NCI-H2196 treated with DMSO at 0.1 percent for 48 hours (cell line): ENCODE measurements at regions not wholly inside any gene's neighbourhood (a gene's known extent, or its start where the extent isn't known, plus 50 kb on each side); places are given as distances from the start of the nearest gene placed in this dataset.
"Not testable (repeated sequence)": the region's sequence is repeated elsewhere in the genome, so short reads cannot be mapped to it uniquely, and the experiment has no call there.

Experiments
- DNase-seq: peaks from one replicate; lab custom pipeline; 2025; ENCODE audit not compliant: unreplicated experiment; lab: John Stamatoyannopoulos, UW

- DNase-seq = peak; percentile 28
These were observed 465.9 kb upstream of the ERCC4 start for GRCh38 chr16:13453938-13454553.

DNA sequence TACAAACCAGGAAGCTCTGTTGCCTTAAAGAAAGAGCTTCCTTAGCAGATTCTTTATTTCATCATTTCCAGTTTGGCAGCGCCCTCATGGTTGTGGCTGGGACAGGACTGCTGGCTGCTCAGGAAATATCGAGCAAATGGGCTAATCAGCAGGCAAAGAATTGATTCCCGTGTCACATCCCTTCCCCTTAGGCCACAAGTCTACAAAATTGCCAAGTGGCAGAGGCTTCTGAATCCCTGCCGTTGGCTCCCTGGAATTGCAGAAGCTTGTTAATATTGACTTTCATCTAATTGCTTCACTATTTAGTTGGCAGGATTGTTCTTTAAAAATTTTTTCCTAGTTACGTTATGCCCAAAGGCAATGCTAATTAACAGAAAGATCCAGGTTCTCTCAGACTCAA lies 456.3 kb upstream of the ERCC4 start:
- DNase-seq = no peak

DNA sequence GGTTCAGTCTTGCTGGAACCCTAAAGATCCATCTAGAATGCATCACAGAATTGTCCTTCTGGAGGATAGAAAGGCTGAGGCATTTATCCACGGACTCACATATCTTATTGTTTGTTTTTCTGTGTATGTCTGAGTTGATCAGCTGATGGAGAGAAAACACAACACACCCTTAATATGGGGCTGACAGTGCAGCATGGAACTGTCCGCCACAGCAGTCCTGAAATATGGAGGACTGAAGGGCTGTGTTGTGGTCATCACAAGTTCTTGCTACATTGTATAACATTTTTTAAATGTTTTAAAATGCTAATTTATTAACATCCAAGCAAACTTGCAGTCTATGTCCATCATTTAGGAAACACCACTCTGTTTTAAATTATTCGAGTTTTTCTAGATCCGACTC lies 448.9 kb upstream of the ERCC4 start:
- no peak for DNase-seq

GRCh38 chr16:13478991-13479390 lies 441.0 kb upstream of the ERCC4 start:
- no peak for DNase-seq

DNA sequence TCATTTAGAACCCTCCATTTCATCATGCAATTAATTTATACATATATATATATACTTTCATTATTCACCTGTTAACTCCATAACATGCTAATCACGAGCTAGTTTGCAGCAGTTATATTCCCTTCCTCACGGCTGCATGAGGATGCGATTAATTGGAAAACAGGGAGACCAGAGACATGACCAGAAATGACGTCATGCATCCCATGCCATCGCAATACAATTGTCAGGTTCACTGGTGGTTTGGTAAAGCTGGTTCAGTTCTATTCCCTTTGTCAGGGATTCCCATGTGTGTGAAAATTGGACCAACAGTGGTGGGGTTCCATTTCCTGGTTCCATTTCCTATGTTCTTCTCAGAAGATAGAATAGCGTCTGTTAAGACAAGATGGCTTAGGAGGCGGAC lies 440.4 kb upstream of the ERCC4 start:
- DNase-seq = no peak

- no peak for DNase-seq
These were observed 439.2 kb upstream of the ERCC4 start for GRCh38 chr16:13480801-13481200.

DNA sequence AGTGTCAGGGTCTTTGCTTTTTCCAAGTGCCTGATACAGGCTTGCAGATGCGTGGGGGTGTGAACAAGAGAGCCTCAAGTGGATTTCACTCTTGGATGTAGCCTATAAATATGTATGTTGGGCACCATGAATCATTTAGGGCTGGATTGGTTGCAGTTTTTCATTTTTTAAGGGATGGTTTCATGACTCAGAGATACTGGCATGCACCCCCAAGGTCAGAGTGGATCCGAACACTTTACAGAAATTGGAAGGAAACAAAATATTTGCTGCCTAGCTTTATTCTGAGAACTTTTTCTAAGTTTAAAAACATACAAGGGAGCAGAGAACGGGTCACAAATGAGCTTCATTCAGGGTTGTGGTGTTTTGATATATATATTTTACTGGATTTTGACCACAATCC lies 436.8 kb upstream of the ERCC4 start:
- no peak for DNase-seq

GRCh38 chr16:13489416-13489815 lies 430.5 kb upstream of the ERCC4 start:
- DNase-seq = not testable (repeated sequence)

- no peak for DNase-seq
These were observed 427.9 kb upstream of the ERCC4 start for GRCh38 chr16:13492046-13492445.

GRCh38 chr16:13503960-13504635 lies 415.9 kb upstream of the ERCC4 start:
- DNase-seq = no peak

DNA sequence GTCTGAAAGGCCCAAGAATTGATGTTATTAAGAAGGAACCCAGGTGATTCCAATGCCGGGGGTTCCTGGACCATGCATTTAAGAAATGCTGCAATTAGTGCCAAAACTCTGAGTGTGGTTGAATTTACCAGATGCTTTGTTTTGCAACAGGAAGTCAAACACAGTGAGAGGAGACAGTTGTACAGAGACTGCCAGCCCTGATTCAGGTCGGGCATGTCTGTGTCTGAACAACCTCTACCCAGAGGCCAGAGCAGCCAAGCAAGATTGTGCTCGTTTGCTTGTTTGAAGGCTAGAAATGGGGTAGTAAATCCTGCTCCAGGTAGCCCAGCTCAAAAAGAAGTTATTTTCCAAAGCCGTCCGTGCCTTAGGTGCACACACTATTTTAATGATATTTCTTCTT lies 412.4 kb upstream of the ERCC4 start:
- no peak for DNase-seq

DNA sequence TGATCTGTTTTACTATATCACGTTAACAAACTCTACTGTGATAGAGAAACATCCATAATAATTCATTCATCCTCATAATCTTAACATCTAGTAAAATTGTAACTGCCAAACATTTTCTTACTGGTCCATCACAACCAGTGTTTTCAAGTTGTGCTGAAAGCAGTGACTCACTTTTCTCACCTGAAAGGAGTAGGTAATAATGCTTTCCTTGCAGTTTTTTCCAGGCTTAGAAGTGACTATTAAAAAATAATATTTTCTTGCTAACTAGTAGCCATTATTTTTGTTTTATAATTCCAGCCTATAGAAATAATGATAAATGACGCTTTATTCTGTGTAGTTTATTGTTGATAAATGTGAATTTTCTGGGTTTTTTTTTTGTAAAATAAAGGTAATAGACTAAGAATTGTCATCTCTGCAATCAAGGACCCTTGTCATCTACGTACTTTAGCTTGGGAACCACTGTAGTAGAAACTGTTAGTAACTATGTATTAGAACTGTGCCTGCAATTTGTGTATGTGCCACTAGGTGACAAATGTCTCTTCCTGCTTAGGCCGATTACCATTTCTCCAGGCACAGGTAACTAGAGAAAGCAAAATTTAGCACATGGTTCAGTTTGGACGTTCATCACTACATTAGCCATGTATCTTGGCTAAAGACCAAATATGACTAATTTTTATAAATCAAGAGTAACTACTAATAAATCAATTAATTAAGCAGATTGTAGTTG lies 409.4 kb upstream of the ERCC4 start:
- no peak for DNase-seq

DNA sequence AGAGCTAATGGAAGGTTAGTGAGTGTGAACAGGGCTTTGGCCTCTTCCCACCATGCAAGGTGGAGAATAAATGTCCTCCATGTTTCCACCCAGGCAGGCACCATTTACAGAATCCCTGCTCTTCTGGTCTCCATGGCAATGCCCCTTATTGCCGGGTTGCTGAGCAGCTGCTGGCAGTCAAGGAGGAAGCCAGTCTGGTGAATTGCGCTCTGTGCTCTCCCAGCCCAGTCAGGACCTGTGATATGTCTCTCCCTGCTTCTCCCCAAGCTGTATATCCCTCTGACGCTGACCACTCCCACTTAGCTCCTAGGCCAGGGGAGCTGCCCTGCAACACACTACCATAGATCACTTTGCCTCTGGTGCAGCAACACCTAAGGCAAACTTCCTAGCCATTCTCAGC lies 402.1 kb upstream of the ERCC4 start:
- DNase-seq = peak; percentile 7

DNA sequence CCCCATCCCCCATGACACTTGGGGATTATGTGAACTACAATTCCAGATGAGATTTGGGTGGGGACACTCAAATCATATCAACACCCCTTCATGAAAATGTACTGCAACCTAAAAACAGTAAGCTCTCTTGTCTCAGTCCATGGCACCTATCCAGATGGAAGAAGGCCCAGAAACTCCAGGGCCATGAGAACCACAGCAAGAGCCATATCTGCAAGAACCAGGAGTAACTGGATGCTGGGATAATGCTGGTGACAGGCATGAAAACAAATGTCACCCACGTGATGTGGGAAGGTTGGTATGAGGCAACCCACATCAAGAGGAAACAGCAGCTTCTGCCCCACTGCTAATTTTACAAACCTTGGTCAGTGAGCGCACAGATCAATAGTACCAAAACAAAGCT lies 400.1 kb upstream of the ERCC4 start:
- no peak for DNase-seq

- no peak for DNase-seq
These were observed 398.6 kb upstream of the ERCC4 start for GRCh38 chr16:13521356-13521755.

DNA sequence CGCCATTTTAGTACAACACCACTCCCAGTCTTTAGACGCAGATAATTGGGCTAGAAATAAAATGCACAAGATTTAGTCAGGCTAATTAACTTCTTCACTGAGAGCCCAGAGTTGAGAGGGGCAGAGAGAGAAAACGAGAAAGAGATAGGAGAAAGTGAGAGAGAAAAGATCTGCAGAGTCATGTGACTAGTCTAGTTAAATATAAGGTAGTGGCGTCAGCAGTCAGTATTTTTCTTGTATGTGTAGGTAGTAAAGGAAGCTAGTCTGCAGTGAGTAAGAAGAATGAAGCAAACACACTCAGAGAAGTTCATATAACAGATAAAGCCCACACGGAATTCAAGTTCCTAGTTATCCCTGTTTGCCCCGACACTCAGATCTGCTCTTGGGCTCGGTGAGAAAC lies 392.6 kb upstream of the ERCC4 start:
- DNase-seq = no peak

GRCh38 chr16:13528691-13529090 lies 391.3 kb upstream of the ERCC4 start:
- no peak for DNase-seq

DNA sequence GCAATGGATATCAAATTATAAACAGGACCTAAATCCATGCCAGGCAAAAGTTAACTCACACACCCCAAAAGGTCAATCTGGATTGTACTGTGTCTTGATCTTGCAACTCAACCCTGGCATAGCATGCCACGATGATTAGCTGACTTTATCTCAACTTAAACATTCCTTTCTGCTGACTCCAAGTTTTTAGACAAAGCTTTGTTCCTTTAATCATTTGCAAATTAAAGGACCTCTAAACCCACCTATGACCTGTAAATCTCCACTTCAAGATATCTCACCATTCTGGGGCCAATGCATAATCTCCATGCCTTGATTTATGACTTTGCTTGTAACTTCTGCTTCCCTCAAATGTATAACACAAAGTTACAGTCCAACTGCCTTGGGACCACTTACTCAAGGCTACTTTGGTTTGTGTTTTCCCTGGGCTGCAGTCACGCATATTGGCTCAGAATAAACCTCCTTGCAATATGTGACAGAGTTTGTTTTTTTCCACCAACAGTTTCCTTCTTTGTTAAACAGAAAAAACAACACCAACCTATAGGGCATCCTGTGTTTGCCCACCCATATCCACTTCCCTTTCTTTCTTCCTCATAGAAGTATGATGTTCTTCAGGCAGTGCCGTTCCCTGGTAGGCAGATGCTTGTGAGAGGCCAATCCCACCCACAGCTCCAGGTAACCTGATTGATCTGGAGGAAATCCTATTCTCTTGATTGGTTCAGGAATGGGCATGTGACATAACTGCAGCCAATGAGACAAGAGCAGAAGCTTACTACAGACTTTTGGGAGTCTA lies 390.6 kb upstream of the ERCC4 start:
- DNase-seq = no peak

GRCh38 chr16:13540771-13541170 lies 379.2 kb upstream of the ERCC4 start:
- no peak for DNase-seq

GRCh38 chr16:13542284-13542683 lies 377.7 kb upstream of the ERCC4 start:
- no peak for DNase-seq

- no peak for DNase-seq
These were observed 376.1 kb upstream of the ERCC4 start for GRCh38 chr16:13543850-13544249.

- no peak for DNase-seq
These were observed 374.7 kb upstream of the ERCC4 start for GRCh38 chr16:13545271-13545670.
